Aorta (tissue), 5 donors: ENCODE measurements at regions not wholly inside any gene's neighbourhood (a gene's known extent, or its start where the extent isn't known, plus 50 kb on each side); places are given as distances from the start of the nearest gene placed in this dataset.

Source experiments
- ATAC-seq: fragments of 200-7000 bp; cut with Tn5 transposase; one replicate; pipeline ENCODE4 v1.9.1; 2022; ENCODE audit warnings: moderate library complexity; ENCODE audit not compliant: low FRiP score
- DNase-seq, 2 donors: peaks; one replicate each; pipeline ENCODE4 v3.0.0-alpha.2; 2020
- H3K27ac ChIP-seq, 2 donors: one replicate each; pipeline ENCODE4 v1.5.1; 2013; ENCODE audit warnings: low read length in 2 of 2, mild to moderate bottlenecking in 2 of 2, moderate library complexity in 2 of 2, control low read depth in 1 of 2, inconsistent platforms in 1 of 2, low read depth in 1 of 2
- H3K27me3 ChIP-seq, 2 donors: one replicate each; pipeline ENCODE4 v1.6.1; 2013; ENCODE audit warnings: control low read depth in 1 of 2, low read length in 1 of 2, mild to moderate bottlenecking in 1 of 2, moderate library complexity in 1 of 2; ENCODE audit not compliant: insufficient read depth in 2 of 2, control insufficient read depth in 1 of 2
- H3K36me3 ChIP-seq, 2 donors: one replicate each; pipeline ENCODE4 v1.6.1; 2013; ENCODE audit warnings: control low read depth in 1 of 2, low read length in 1 of 2, mild to moderate bottlenecking in 1 of 2; ENCODE audit not compliant: insufficient read depth in 2 of 2, control insufficient read depth in 1 of 2
- H3K4me1 ChIP-seq, 2 donors: one replicate each; pipeline ENCODE4 v1.6.1; 2013; ENCODE audit warnings: low read length in 2 of 2, control low read depth in 1 of 2, mild to moderate bottlenecking in 1 of 2, moderate library complexity in 1 of 2; ENCODE audit not compliant: insufficient read depth in 2 of 2, control insufficient read depth in 1 of 2
- H3K4me3 ChIP-seq, 2 donors: one replicate each; pipeline ENCODE4 v1.5.1; 2013; ENCODE audit warnings: low read length in 2 of 2, control low read depth in 1 of 2, mild to moderate bottlenecking in 1 of 2
- H3K9me3 ChIP-seq: one replicate; pipeline ENCODE4 v1.6.1; 2013; ENCODE audit warnings: mild to moderate bottlenecking, low read length; ENCODE audit not compliant: control insufficient read depth
- WGBS, 2 donors: extraction: QIAGEN DNeasy Blood & Tissue Kit; methylation state at CpG; one replicate each; pipeline ENCODE4 v1.1.7; 2013; 5-methylcytosine and 5-hydroxymethylcytosine counted together
- intact Hi-C, 2 donors: fragments of 100-400 bp; cut with DNase I; formaldehyde crosslinking; loops; one replicate each; pipeline versions ENCODE4 v1.14.2 to v1.15.0; 2022
- donor health status: healthy with polysubstance abuse.
- donor health status: Bipolar disorder and iron deficiency.
- donor health status: DM: no; HTN: no; CAD: no.
- donor health status: DM: no; HTN: no; CAD: no.
- donor health status: DM: yes; HTN: yes; CAD: no.

- WGBS, 2 donors, result 91 to 96% methylated on average over 2 of the region's 2 CpGs
- H3K4me3 ChIP-seq, result no peak overlapping the region
- H3K9me3 ChIP-seq, result no peaks in the 10 kb centered on the region
- intact Hi-C loops, result no loop called here
- no peak for ATAC-seq
- no peaks in the 10 kb centered on the region for H3K36me3 ChIP-seq
- DNase-seq, result no peak
- H3K27ac ChIP-seq, result no peak overlapping the region
- H3K4me1 ChIP-seq, result no peaks in the 10 kb centered on the region
- no peaks in the 10 kb centered on the region for H3K27me3 ChIP-seq
Measured at GRCh38 chr13:79695754-79696153, 214.8 kb downstream of the NDFIP2 start.

GRCh38 chr13:79692846-79693245 lies 211.9 kb downstream of the NDFIP2 start:
- 81 to 85% methylated on average over 1 of the region's 1 CpG for WGBS, 2 donors
- H3K36me3 ChIP-seq, result no peaks in the 10 kb centered on the region
- no peaks in the 10 kb centered on the region for H3K27me3 ChIP-seq
- no peak for DNase-seq
- no peaks in the 10 kb centered on the region for H3K4me1 ChIP-seq
- H3K9me3 ChIP-seq, result no peaks in the 10 kb centered on the region
- H3K27ac ChIP-seq, result no peak overlapping the region
- no peak for ATAC-seq
- no peak overlapping the region for H3K4me3 ChIP-seq
- intact Hi-C loops, result no loop called here

- no peaks in the 10 kb centered on the region for H3K4me1 ChIP-seq
- no peak for DNase-seq
- H3K4me3 ChIP-seq, result no peak overlapping the region
- H3K9me3 ChIP-seq, result no peaks in the 10 kb centered on the region
- 97 to 98% methylated on average over 3 of the region's 3 CpGs for WGBS, 2 donors
- no peaks in the 10 kb centered on the region for H3K27me3 ChIP-seq
- no peak for ATAC-seq
- intact Hi-C loops, result no loop called here
- no peaks in the 10 kb centered on the region for H3K36me3 ChIP-seq
- H3K27ac ChIP-seq, result no peak overlapping the region
Measured at GRCh38 chr13:79691826-79692225, 210.9 kb downstream of the NDFIP2 start.

- no peak overlapping the region for H3K4me3 ChIP-seq
- H3K27me3 ChIP-seq, result no peaks in the 10 kb centered on the region
- no peak overlapping the region for H3K27ac ChIP-seq
- no peaks in the 10 kb centered on the region for H3K9me3 ChIP-seq
- DNase-seq (no peak), ATAC-seq (no peak)
- no peaks in the 10 kb centered on the region for H3K36me3 ChIP-seq
- intact Hi-C loops, result no loop called here
- 93 to 96% methylated on average over 5 of the region's 5 CpGs for WGBS, 2 donors
- H3K4me1 ChIP-seq, result no peaks in the 10 kb centered on the region
Measured at GRCh38 chr13:79688741-79689140, 207.8 kb downstream of the NDFIP2 start.

- Histone ChIP-seq H3K36me3 (no peaks in the 10 kb centered on the region), H3K9me3 (no peaks in the 10 kb centered on the region), H3K27me3 (no peaks in the 10 kb centered on the region), H3K27ac (no peak overlapping the region), H3K4me1 (no peaks in the 10 kb centered on the region), H3K4me3 (no peak overlapping the region)
- no peak for DNase-seq
- intact Hi-C loops, result no loop called here
- 39 to 44% methylated on average over 6 of the region's 6 CpGs for WGBS, 2 donors
- no peak for ATAC-seq
Measured at GRCh38 chr13:79686441-79686840, 205.5 kb downstream of the NDFIP2 start.

GRCh38 chr13:79684371-79684770 lies 203.4 kb downstream of the NDFIP2 start:
- DNase-seq (no peak), ATAC-seq (no peak)
- no peaks in the 10 kb centered on the region for H3K36me3 ChIP-seq
- H3K4me3 ChIP-seq, result no peak overlapping the region
- WGBS, 2 donors, result 96 to 99% methylated on average over 3 of the region's 3 CpGs
- H3K9me3 ChIP-seq, result no peaks in the 10 kb centered on the region
- no peaks in the 10 kb centered on the region for H3K4me1 ChIP-seq
- no peak overlapping the region for H3K27ac ChIP-seq
- intact Hi-C loops, result no loop called here
- H3K27me3 ChIP-seq, result no peaks in the 10 kb centered on the region

- H3K27ac ChIP-seq, result no peak overlapping the region
- no peak overlapping the region for H3K4me3 ChIP-seq
- no peaks in the 10 kb centered on the region for H3K27me3 ChIP-seq
- no peaks in the 10 kb centered on the region for H3K36me3 ChIP-seq
- ATAC-seq (no peak), DNase-seq (no peak)
- no peaks in the 10 kb centered on the region for H3K9me3 ChIP-seq
- H3K4me1 ChIP-seq, result peaks cover 0 to 1% of the 10 kb centered on the region in 2 donors
- 94 to 95% methylated on average over 2 of the region's 2 CpGs for WGBS, 2 donors
- intact Hi-C loops, result no loop called here
Measured at GRCh38 chr13:79682164-79682563, 201.2 kb downstream of the NDFIP2 start.

- intact Hi-C loops, result no loop called here
- ATAC-seq, result no peak
- peaks cover 0 to 1% of the 10 kb centered on the region in 2 donors for H3K4me1 ChIP-seq
Measured at GRCh38 chr13:79681069-79681468, 200.1 kb downstream of the NDFIP2 start.

GRCh38 chr13:79680485-79680884 lies 199.5 kb downstream of the NDFIP2 start:
- H3K4me1 ChIP-seq, result peaks cover 0 to 1% of the 10 kb centered on the region in 2 donors
- no peak overlapping the region for H3K27ac ChIP-seq
- intact Hi-C loops, result no loop called here
- no peaks in the 10 kb centered on the region for H3K36me3 ChIP-seq
- ATAC-seq (no peak), DNase-seq (no peak)
- no peaks in the 10 kb centered on the region for H3K27me3 ChIP-seq
- H3K9me3 ChIP-seq, result no peaks in the 10 kb centered on the region
- no peak overlapping the region for H3K4me3 ChIP-seq

More at GRCh38 chr13:79681069-79681468, 200.1 kb downstream of the NDFIP2 start:
- DNase-seq, result no peak
- no peaks in the 10 kb centered on the region for H3K9me3 ChIP-seq
- no peaks in the 10 kb centered on the region for H3K27me3 ChIP-seq
- no peak overlapping the region for H3K27ac ChIP-seq
- no peak overlapping the region for H3K4me3 ChIP-seq
- H3K36me3 ChIP-seq, result no peaks in the 10 kb centered on the region
- WGBS, 2 donors, result 85 to 91% methylated on average over 1 of the region's 1 CpG
